ENCODE measurements at regions not wholly inside any gene's neighbourhood (a gene's known extent, or its start where the extent isn't known, plus 50 kb on each side); places are given as distances from the start of the nearest gene placed in this dataset.
"Not testable (repeated sequence)": the region's sequence is repeated elsewhere in the genome, so short reads cannot be mapped to it uniquely, and the experiment has no call there.

DNA sequence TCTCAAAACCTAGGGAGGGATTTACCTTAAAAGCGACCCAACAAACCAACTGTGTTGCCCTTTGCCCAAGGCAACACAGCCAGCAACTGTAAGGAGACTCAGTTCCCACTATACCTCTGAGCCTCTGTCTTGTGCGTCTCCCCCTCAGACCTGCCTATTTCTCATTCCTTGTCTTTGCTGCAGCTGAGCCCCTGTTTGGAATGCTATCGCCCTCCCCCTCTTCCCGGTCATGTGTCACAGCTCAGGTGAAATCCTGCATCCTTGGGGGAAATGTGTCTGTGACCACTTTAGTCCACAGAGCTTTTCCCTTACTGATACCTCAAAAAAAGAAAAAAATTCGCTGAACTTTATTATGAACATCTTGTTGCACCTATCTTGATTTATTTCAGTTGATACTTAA lies 52.0 kb upstream of the LRIG1 start:
- DNase-seq (ENCODE audit: low read depth in 1 of 2, low spot score in 1 of 2): no peak

GRCh38 chr3:66553441-66554113 lies 52.8 kb upstream of the LRIG1 start:
- DNase-seq (ENCODE audit: low read depth in 1 of 2, low spot score in 1 of 2): no peak

DNA sequence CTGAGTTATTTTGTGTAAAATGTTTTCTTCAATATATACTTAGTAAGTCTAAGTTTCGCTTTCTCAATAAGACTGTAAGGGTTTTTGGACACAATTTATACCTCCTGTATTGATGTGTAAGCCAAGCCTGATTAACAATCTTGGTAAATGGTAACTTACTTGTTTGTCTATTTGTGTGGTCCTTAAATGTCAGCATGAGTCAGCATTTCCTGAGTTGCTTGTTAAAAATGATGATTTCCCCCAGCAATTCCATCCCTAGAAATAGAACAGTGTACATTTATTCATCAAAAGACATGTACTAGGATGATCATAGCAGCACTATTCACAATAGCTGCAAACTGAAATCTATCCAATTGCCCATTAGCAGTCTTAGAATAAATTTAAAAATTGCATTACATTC lies 53.4 kb upstream of the LRIG1 start:
- no peak for DNase-seq (ENCODE audit: low read depth in 1 of 2, low spot score in 1 of 2)

- DNase-seq (ENCODE audit: low read depth in 1 of 2, low spot score in 1 of 2): no peak
Observed at GRCh38 chr3:66555214-66555844, 54.5 kb upstream of the LRIG1 start.

DNA sequence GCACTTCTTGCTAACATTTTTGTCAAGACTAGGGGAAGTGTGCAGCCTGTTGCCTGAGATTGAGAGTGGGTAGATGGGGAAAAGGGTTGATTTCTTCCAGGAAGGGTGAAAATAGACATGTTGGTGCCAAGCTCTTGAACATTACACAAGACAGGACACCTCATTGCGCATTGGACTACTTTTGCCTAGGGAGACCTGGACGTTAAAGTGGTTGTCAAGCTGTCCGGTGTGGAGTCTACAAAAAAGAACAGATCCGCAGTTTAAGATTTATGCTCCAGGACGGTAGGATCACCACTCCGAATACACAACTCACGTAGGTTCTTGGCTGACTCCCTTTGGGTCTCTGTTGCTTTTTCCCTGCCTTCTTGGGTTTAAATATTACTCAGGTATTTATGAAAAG lies 56.3 kb upstream of the LRIG1 start:
- DNase-seq (ENCODE audit: low read depth in 1 of 2, low spot score in 1 of 2): no peak

DNA sequence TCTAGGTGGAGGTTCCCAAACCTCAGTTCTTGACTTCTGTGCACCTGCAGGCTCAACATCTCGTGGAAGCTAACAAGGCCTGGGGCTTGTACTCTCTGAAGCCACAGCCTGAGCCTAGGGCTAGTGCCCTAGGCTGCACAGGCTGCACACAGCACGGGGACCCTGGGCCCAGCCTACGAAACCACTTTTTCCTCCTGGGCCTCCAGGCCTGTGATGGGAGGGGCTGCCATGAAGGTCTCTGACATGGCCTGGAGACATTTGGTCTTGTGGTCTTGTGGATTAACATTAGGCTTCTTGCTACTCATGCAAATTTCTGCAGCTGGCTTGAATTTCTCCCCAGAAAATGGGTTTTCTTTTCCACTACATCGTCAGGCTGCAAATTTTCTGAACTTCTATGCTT lies 59.1 kb upstream of the LRIG1 start:
- not testable (repeated sequence) for DNase-seq (ENCODE audit: low read depth in 1 of 2, low spot score in 1 of 2)

DNA sequence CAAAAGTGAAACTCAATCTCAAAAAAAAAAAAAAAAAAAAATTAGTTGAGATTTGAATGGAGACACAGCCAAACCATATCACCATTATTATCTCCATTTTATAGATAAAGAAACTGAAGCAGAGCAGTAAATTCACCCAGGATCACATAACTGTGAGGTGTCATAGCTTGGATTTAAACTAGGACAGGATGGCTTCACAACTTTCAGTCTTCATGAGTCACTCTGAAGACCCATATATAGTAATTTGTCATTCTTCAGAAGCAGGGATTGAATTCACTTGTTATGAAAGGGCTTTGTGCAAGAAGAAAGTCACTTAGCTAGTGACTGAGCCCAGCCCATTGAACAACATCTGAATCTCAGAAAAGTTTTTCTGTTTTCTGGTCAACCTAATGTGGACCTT lies 60.5 kb upstream of the LRIG1 start:
- DNase-seq (ENCODE audit: low read depth in 1 of 2, low spot score in 1 of 2): no peak

GRCh38 chr3:66565301-66565700 lies 64.5 kb upstream of the LRIG1 start:
- DNase-seq (ENCODE audit: low read depth in 1 of 2, low spot score in 1 of 2): no peak

DNA sequence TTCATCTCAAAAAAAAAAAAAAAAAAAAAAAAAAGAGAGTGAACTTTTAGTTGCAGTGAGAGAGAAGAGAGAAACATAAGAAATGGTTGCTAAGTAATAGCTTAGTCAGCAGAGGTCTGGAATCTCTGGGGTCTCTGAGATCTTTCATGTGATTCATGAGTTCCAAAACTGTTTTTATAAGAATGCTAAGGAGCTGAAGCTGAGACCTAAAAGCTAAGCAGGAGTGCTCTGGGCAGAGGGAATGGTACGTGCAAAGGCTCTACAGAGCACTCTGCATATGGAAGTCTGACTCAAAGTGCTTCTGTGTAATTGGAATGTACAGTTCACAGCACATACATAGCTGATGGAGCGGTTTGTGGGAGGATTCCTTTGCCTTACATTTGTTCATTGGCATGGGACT lies 66.3 kb upstream of the LRIG1 start:
- DNase-seq (ENCODE audit: low read depth in 1 of 2, low spot score in 1 of 2): no peak

DNA sequence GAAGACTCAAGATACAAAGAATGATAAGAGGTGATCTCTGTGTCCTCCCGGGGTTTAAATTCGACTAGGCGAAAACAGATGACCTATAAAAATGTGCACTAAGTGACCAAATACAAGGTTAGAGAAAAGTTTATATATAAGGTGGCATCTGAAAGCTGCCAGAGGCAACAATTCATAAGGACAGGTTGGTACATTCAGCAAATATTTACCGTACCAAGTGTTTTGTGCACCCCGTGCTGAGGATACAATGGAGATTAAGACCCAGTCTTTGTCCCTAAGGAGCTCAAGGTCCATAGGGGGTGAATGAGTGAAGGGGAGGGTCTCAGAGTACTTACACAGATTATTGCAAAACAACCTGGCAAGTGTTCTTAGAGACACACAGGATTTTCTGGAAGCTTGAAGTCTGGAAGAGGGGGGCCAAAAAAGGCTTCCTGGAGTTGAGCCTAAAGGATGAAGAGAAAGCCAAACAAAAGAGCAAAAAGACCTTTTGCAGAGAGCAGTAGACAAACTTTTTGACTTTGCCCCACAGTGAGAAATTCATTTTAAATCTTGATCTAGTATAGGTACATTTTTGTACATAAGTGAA lies 71.4 kb upstream of the LRIG1 start:
- DNase-seq (ENCODE audit: low read depth in 1 of 2, low spot score in 1 of 2): no peak

DNA sequence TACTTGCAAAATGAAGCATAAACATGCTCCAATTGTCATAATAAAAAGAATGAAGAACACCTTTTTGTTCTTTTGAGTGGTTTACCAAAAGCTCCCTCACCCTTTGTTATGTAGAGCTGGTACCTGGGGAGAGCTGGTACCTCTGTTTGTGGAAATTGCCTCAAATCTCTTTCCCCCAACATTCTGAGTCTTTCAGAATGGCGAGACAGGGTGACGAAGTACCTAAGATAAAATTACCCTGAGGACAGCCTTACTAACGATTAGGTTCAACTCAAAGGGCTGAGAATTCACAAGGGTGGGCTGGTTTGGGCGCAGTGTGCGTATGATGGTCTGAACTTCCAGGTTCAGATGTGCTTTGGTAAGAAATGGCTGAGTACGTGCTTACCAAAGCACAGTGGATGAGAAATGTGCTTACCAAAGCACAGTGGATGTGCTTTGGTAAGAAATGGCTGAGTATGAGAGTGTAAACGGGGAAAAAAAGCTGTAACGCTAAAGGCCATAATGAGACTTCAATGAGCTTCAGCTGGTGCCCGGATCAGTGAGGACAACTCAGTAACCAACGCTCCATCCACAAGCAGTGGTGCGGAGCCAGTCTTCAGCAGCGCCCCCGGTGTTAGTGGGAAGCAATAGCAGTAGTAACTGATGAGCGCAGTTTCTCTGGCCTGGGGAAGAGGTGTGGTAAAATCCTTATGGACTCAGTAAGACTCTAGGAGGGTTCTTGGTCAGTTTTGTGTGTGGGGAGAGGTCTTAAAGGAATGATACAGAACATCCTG lies 72.3 kb upstream of the LRIG1 start:
- DNase-seq (ENCODE audit: low read depth in 1 of 2, low spot score in 1 of 2): no peak

GRCh38 chr3:66574091-66574490 lies 73.3 kb upstream of the LRIG1 start:
- DNase-seq (ENCODE audit: low read depth in 1 of 2, low spot score in 1 of 2): no peak

DNA sequence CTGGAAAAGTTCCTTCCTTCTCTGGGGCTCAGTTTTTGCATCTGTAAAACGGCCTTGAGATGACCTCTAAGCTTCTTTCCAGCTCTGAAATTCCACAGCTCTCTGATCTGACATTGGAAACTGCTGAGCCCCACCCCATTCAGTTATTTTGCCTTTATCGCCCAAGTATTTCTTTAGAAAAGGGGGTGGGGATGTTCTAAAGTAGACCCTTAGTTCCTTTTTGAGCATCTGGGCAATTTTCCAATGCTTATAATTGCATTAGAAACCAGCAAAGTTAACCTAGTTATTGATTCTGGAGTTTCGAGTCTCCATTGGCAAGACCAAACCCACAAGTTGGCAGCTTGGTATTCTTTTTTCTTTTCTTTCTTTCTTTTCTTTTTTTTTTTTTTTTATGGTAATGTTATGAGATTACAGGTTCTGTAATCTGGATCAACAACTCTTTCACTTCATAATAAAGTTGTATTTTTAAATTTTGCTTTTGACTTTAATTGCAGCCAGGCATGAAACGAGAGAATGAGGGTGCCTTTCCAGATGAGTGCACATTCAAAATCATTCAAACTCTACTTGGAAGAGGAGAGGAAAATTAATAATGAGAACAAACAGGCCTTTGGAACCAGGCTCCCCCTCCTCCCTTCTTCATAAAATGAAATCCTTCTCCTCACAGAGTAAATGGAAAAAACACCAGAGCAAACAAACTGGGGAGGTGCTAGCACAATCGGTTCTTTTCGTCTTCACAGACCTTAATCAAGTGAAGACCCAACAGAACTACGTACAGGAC lies 76.8 kb upstream of the LRIG1 start:
- no peak for DNase-seq (ENCODE audit: low read depth in 1 of 2, low spot score in 1 of 2)

- DNase-seq (ENCODE audit: low read depth in 1 of 2, low spot score in 1 of 2): no peak
Observed at GRCh38 chr3:66581256-66581655, 80.4 kb upstream of the LRIG1 start.

DNA sequence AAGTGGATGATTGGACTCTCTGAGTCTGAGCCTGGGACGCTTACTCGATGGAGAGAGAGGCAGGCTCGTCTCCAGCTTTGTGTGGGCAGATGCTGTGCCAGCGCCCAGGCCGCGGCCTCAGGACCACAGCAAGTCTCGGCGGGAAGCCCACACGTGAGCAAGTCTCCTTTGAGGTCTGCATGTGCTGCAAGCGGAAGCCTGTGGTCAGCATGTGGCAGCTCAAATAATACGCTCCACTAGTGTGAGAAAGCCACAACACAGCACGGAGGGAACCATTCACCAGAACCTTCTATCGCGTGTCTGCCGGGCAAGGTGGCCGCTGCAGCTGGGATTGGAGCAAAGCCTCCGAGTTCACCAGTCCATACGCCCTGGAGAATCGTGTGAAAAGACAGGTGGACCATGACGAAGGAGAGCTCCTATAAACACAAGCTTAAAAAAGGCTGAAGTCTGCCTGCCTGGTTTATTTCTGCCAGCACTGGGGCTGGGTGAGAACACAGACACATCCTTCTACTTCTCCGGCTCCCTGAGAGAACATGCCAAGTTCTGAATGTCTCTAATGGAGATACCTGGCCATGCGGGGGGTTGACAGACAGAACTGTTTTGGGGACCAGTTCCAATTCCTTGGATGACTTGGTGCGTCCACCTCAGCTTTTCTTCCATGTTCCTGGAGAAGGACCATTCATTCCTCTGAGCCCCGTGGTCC lies 82.0 kb upstream of the LRIG1 start:
- DNase-seq (ENCODE audit: low read depth in 1 of 2, low spot score in 1 of 2): peak in 1 of 2 donors; percentile 2

GRCh38 chr3:66583424-66584040 lies 82.7 kb upstream of the LRIG1 start:
- DNase-seq (ENCODE audit: low read depth in 1 of 2, low spot score in 1 of 2): no peak

DNA sequence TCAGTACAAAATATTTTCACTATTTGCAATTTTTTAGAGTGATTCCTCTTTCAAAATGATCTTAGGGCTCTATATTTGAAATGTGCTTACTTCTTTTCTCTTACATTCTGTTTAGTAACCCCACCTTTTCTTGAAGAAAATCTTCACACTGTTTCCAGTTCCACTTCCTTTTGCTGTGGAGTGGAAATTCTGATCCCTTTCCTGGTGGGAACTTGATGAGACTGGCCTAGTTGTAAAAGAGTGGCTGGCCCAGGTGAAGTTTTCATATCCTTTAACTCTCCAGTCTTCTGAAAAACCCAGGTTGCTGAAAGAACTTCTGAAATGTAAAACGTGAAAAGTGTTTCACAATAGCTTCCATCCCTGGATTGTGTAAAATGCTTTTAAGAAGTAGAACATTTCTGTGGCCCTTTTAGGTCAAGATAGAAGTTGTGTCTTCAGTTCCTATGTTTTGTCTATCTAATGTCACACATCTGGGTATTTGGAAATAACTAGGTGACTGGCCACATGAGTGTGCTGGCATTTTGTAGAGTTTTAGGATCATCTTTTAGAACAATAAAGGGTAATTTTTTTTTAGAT lies 84.8 kb upstream of the LRIG1 start:
- no peak for DNase-seq (ENCODE audit: low read depth in 1 of 2, low spot score in 1 of 2)

GRCh38 chr3:66586853-66587252 lies 86.0 kb upstream of the LRIG1 start:
- no peak for DNase-seq (ENCODE audit: low read depth in 1 of 2, low spot score in 1 of 2)

GRCh38 chr3:66588340-66588847 lies 87.6 kb upstream of the LRIG1 start:
- DNase-seq (ENCODE audit: low read depth in 1 of 2, low spot score in 1 of 2): no peak

Measured in stimulated activated CD4-positive, alpha-beta T cell treated with anti-CD3 and anti-CD28 coated beads, Interleukin-15, amount 100 ng/mL, for 1 hour (primary cell).